ENCODE measurements at regions not wholly inside any gene's neighbourhood (a gene's known extent, or its start where the extent isn't known, plus 50 kb on each side); places are given as distances from the start of the nearest gene placed in this dataset.
"Not testable (repeated sequence)": the region's sequence is repeated elsewhere in the genome, so short reads cannot be mapped to it uniquely, and the experiment has no call there.

DNA sequence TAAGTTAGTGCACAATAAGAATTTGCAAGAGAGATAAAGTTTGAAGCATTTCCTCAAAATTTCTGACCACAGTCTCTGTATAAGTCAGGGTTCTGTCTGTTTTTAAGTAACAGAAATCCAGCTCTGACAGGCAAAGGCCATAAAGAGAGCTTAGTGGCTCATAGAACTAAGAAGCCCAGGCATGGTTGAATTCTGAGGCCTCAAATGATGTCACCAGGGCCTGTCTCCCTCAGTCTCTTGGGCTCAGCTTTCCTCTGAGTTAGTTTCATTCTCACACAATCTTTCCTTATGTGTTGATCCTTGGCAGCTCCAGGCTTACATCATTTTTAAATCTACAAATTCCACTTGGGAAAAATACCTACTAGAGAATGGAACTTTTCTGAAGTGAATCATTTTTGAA, 173.4 kb upstream of the ATP2B1 start:
- DNase-seq (ENCODE audit: low read depth in 2 of 2) = no peak

DNA sequence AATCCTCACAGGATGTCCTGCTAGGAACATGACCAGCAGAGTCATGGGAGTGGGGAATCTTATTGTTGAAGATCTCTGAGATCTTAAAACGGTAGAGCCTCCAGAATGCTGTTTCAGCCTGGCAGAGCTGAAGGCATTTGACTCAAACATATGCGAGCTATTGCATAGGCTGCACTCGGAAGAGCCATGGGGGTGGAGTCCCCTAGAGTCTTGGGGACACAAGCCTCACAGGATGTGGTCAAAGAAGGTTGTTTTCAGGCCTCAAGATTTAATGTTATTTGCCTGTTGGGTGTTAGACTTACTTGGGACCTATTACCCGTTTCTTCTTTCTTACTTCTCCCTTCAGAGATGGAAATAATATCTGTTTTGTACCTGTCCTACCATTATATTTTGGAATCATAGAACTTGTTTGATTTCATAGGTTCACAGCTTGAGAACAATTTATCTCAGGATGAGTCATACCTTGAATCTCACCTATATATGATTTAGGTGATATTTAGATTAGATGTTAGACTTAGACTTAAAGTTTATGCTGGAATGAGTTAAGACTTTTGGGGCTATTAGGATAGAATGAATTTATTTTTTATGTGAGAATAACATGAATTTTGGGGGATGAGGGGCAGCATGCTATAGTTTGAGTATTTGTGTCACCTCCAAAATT, 172.2 kb upstream of the ATP2B1 start:
- peak in 1 of 2 donors; percentile 7 for DNase-seq (ENCODE audit: low read depth in 2 of 2)

DNA sequence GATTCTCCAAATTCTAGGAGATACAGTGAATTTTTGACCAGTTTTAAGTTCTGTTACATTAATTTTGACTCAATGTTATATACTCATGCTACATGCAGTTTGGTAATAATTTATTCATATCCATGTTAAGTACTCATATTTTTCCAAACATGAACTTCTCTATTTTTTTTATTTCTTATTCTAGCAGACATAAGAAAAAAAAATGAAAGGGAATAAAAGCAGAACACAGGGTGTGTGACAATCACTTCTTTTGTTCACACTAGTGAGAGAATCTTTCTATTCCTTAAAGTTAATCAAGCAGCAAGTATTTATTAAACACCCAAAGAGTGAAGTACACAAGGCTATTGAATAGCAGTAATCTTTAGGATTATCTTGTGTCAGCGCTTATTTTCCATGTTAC, 171.1 kb upstream of the ATP2B1 start:
- no peak for DNase-seq (ENCODE audit: low read depth in 2 of 2)

DNA sequence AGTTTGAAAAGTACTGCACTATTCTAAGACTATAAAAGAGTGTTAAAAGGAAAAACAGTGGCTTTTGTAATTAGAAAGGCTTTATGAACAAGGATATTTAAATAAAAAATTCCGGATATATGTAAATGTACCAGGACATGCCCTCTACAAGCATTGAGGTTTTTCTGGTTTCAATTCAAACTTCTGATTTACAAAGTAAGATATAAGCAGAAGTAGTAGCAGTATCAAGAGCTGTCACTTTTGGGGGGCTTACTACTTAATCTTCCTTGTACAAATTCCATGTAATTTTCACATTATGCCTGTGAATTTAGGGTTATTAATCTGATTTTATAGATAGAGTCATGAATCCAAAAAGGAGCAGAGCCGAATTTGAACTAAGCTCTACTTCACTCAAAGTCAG, 170.3 kb upstream of the ATP2B1 start:
- no peak for DNase-seq (ENCODE audit: low read depth in 2 of 2)

DNA sequence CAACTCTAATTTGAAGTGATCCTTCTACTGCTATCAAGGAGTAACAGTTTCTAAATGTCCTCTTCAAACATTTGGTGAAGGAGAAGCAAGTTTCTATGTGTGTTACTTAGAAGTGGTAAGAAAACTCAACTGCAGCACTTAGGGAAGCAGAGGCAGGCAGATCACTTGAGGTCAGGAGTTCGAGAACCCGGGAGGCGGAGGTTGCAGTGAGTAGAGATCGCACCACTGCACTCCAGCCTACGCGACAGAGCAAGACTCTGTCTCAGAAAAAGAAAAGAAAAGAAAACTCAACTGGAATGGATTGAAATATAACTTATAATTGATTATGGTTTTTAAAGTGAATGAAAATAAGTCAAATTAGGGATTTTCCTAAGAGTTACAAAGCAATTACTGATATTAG, 169.7 kb upstream of the ATP2B1 start:
- no peak for DNase-seq (ENCODE audit: low read depth in 2 of 2)

DNA sequence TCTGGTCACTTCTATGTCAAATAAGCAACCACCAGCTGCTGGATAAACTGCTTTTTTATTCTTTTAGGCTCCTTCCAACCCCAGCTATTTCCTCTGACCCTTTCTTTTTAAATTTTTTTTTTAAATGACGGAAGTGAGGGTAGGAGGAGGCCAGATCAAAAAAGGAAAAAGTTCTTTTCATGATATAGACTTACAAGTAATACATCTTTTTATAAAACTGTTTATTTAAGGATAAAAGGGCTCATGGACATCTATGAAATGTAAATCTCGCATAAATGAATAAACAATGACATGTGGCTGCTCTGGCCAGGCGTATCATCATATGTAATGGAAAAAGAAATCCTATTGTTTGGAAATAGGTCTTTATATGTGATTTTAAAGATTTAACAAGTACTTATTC, 169.0 kb upstream of the ATP2B1 start:
- DNase-seq (ENCODE audit: low read depth in 2 of 2) = no peak

DNA sequence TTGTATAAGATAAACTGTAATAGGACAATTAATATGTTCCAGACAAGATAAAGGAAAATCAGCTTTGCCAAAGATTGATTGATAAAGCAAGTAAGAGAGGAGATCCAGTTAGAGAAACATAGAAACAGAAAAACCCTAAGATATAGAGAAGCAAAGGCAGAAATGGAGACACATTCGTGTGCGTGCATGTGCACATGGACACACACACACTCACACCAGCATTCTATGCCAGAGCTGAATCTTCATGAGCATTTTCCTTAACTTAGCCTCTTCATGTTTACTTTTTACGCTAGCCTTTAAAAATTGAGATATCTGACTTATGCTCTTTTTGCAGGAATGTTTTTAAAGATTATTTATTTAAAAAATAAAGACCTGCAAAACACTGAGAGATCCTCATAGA, 168.5 kb upstream of the ATP2B1 start:
- no peak for DNase-seq (ENCODE audit: low read depth in 2 of 2)

DNA sequence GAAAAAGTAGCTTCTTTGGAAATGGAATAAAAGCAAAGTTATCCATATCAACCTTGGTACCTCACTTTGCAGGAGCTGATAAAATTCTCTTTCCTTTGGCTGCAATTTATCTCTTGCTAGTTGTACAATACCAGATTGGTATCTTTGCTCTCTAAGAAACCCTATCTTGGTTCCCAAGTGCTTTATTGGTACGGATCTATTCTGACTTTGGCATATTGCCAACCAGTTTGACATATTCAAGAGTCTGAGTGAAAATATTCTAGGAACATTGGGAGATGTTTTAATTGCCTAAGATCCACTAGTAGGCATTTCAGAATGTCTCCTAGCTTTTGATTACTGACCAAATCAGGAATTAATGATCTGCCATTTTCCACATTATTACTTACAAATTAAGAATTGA, 167.2 kb upstream of the ATP2B1 start:
- no peak for DNase-seq (ENCODE audit: low read depth in 2 of 2)

DNA sequence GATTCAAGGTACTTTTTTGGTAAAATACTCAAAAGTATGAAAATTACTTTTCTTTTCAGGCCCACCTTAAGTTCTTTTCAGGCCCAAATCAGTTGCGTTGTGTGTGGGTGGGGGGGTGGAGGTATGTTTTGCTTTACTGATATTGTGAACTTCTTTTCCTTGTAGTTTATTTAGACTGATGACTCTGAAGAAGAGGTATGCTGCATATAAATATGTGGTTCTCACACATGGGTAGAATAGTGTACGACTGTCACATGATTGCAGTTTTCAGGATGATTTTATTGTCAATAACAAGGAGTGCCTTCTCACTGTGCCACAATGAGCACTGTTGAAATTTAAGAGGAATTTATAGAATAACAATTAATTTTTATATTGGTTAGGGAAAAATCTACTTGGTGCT, 166.6 kb upstream of the ATP2B1 start:
- DNase-seq (ENCODE audit: low read depth in 2 of 2) = no peak

DNA sequence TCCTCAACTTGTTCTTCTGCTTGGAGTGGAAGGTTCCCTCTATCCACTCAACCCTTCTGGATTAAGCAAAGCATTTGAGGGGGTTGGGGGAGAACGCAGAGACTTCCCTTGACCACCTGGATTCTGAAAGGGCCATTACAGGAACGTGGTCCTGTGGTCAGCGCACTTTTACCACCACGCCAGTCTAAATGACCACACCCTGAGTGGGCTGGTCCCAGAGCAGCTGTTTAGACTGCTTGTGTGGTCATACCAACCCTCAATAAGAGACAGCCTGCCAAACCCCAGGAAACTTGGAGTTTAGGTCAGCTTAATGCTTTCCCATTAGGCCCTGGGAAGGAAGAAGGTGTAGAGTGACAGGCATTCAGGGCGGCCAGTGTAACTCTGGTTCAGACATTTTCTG, 165.5 kb upstream of the ATP2B1 start:
- no peak for DNase-seq (ENCODE audit: low read depth in 2 of 2)

DNA sequence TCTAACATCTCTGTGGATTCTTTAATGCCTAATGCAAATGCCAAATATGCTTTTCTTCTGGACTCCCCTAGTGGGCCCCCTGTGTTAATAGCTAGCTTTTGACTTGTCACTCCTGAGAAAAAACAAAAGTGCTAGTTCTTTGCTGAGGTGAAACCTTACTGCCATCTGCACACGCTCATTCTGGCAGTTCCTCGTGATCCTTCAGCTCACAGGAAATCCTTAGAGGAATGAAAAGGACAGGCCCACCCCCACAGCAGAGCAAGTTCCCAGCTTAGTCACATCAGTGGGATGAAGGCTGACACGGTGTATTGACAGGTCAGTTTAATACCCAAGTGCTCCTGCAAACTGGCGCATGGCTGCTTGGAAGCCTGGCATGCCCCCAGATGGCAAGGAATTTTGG, 165.1 kb upstream of the ATP2B1 start:
- DNase-seq (ENCODE audit: low read depth in 2 of 2) = no peak

DNA sequence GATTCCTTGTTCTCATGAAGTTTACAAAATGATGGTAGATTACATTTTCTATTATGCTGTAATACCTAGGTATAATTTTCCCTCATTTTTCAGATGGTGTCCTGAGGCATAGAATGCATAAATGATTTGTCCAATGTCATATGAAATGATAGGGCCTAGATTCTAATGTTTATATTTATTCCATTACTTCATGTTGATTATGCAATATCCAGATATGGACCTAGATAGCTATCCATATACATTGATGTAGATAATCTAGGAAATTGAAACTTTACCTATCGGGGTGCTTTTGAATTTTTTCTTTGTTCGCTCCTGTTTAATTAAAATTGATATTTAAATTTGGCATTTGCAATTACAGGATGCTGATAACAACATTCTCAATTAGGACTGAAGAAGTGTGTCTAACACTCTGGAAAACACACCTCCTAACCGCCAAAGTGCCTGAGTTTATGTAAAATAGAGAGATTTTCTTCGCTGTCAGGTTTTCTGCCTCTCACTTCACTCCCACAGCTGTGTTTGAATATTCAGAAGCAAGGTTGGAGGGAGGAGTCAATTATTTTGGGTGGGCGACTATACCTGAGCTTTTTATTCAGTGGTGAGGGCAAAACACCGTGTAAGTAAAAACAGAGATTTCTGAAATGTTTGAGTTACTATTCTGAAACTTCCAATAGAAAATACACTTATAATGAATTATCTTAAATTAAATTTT, 164.4 kb upstream of the ATP2B1 start:
- DNase-seq (ENCODE audit: low read depth in 2 of 2) = no peak

DNA sequence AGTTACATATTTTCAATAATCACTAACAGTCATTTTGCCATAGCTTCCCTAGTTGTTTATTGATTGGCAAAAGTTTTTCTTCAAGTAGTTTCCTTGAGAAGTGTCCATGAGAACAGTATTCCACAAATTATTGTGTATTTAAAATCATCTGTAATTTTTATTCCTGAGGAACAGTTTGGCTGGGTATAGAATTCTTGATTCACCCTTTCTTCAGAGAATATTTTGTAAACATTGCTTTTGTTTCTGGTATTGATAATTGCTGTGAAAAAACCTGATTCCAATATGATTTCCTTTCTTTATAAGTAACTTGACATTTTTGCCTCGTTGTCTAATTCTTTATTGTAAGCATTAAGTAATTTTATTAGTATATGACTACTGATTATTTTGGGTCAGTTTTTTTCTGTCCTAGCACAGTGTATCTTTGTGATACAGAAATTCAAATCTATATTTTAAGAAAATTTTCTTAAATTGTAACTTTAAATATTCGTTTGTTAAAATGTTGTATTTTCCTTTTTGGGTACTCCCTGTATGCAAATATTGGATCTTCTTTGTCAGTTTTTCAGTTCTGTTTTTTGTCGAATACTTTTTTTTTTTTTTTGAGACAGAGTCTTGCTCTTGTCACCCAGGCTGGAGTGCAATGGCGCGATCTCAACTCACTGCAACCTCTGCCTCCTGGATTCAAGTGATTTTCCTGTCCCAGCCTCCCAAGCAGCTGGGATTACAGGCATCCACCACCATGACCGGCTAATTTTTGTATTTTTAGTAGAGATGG, 162.0 kb upstream of the ATP2B1 start:
- no peak for DNase-seq (ENCODE audit: low read depth in 2 of 2)

DNA sequence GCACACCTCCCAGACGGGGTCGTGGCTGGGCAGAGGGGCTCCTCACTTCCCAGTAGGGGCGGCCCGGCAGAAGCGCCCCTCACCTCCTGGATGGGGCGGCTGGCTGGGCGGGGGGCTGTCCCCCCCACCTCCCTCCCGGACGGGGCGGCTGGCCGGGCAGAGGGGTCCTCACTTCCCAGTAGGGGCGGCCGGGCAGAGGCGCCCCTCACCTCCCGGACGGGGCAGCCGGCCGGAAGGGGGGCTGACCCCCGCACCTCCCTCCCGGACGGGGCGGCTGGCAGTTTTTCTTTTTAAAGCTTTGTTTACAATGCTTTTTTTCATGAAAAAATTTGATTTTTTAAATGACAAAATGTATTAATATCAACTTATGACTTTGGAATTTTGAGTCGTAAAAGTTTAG, 159.0 kb upstream of the ATP2B1 start:
- not testable (repeated sequence) for DNase-seq (ENCODE audit: low read depth in 2 of 2)

DNA sequence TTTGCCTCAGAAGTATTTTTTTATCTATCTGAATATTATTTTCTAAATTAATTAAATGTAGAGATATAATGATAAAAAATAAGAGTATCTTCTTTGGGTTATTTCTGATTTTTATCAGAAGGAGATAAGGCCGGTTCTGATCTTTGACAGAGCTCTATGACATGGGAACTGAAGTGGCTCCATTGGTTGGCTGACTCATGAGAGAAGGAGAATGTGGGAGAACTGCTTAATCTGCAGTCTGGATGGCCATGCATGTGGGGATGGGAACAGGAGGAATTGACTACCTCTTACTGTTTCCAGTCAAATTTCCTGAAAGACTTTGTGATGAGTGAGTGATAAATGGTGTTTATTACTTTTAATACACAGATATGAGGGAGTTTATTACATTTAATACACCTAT, 155.8 kb upstream of the ATP2B1 start:
- DNase-seq (ENCODE audit: low read depth in 2 of 2) = no peak

DNA sequence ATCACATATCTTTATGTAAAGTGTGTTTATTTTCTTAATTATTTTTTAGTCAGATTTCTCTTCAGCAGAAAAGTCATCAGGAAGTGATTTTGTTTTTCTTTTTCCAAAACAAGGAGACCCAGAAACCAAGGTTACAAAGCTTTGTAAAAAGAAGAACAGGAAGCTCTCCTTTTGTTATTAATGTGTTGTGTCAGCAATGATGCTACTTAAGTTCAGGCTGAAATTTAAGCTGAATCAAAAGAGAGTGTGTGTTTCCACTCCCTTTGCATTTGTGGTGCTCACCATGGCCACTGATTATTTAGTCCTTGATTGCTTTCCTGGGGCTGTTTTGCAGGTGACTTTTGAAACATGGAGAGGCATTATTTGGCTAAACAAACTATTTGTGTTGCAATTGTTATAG, 155.3 kb upstream of the ATP2B1 start:
- no peak for DNase-seq (ENCODE audit: low read depth in 2 of 2)

DNA sequence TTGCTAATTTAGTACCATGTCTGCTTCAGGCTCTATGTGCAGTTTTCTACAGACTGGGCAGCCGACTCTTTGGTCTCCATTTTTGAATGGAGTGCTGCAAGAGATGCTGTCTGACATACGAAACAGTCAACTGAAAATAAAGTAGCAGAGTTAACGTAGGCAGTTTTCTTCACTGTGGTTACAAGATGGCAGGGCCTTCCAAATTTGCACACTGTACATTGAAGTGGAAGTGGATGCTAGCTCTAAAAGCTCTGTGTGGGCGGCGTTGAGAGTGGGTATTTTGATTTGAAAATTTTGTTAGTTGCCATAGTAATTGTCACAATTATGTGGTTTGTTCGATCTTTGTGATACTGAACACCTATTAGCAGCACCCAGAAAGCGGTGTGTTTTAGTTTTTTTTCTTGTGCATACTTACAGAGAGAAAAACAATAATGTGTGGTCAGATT, 154.9 kb upstream of the ATP2B1 start:
- DNase-seq (ENCODE audit: low read depth in 2 of 2) = peak in 1 of 2 donors; percentile 29

DNA sequence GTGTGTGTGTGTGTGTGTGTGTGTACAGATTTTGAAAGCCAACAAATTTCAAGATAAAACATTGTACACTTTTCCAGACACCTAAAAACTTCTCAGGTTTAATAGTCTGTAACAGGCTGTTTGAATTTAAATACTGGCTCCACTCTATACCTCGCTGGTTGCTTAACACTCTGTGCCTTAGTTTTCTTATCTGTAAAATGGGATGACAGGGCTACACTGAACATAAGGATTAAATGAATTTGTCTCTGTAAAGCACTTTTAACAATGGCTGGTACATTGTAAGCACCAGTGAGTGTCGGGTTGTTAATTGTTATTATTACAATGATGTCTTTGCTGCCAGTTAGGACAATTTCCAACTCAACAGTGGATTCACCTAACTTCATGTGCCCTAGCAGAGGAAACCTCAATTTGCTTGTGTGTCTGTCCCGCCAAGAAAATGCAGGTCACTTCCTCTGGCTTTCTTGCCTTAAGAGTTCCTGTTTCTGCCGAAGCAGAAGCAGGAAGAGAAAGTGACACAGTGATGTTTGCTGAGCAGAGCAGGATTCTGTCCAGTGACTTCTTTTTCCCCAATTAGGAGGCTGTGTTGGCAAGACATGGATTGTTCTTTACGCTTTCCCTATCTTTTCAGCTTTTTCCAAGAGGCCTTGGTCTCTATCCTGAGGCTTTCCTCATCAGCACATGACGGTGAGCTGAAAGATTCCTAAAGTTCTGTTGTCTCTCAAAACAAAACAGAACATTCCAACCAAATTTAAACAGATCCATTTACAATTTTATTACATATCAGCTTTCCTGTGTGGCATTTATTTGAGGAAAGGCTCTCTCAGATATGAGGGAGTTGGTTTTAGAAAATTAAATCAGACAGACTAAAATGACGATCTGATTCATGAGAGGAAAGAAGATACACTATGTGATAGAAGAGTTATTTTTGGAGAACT, 154.1 kb upstream of the ATP2B1 start:
- DNase-seq (ENCODE audit: low read depth in 2 of 2) = no peak

DNA sequence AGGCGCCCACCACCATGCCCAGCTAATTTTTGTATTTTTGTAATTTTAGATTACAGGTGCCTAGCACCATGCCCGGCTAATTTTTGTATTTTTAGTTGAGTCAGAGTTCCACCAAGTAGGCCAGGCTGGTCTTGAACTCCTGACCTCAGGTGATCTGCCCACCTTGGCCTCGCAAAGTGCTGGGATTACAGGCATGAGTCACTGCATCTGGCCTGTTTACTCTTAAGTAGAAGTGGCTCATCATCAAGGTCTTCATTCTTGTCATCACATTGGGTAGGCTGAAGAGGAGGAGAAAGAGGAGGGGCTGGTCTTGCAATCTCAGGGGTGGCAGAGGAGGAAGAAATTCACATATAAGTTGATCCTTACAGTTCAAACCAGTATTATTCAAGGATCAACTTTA, 152.4 kb upstream of the ATP2B1 start:
- no peak for DNase-seq (ENCODE audit: low read depth in 2 of 2)

DNA sequence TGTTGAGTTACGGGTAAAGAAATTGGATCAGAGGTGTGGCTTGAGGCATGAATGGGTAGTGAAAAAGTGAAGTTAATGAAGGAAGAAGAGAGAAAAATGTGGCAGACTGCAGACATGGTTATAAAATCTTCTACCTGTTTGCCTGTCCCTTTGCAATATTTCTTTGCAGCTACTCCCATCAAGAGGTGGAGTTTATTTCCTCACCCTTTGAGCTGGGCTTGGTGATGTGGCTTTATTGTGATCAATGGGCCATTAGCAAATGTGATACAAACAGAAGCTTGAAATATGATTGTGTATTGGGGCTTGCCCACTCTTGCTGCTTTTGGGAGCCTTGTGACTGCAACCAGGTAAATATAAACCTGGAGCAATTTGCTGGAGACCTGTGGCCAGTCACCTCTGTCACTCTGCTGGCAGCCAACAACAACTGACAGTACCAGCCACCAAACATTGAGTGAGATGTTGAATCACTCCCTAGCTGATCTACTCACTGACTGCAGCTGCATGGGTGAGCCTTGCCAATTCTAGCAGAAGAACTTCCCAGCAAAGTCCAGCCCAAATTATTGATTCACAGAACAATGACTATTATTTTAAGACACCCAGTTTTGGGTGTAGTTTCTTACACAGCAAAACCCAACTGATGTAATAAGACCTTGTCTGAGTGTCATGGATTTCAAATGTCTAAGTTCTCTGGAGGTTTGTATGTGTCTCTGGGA, 151.0 kb upstream of the ATP2B1 start:
- no peak for DNase-seq (ENCODE audit: low read depth in 2 of 2)

DNA sequence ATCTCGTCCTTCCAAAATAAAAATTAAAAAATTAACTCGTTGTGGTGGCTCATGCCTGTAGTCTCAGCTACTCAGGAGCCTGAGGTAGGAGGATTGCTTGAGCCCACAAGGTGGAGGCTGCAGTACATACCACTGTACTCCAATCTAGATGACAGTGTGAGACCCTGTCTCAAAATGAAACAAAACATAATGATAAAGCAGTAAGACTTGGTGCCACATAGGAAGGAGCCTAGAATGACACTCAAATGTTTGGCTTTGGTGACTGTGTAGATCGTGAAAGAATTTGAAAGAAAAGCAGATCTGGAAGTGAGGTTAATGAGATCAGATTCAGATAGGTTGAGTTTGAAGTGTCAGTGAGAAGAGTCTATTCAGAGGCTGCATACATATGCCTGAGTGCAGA, 150.1 kb upstream of the ATP2B1 start:
- DNase-seq (ENCODE audit: low read depth in 2 of 2) = no peak

Data from stimulated activated CD8-positive, alpha-beta memory T cell treated with anti-CD3 and anti-CD28 coated beads, Interleukin-2, amount 100 ng/mL, for 1 hour (primary cell).